Nephron progenitor cell (in vitro differentiated cells): ENCODE measurements at regions not wholly inside any gene's neighbourhood (a gene's known extent, or its start where the extent isn't known, plus 50 kb on each side); places are given as distances from the start of the nearest gene placed in this dataset.

Experiments
- DNase-seq: peaks from one replicate; pipeline ENCODE4 v3.0.0; 2021
- H3K27ac Mint-ChIP-seq: 2 replicates; pipeline ENCODE4 v1.8.0; 2021; ENCODE audit warnings: mild to moderate bottlenecking, moderate library complexity, mixed read lengths
- H3K27me3 Mint-ChIP-seq: 2 replicates; pipeline ENCODE4 v1.8.0; 2021; ENCODE audit warnings: mild to moderate bottlenecking, low read depth, mixed read lengths; ENCODE audit not compliant: poor library complexity
- H3K36me3 Mint-ChIP-seq: 2 replicates; pipeline ENCODE4 v1.8.0; 2021; ENCODE audit warnings: low read depth, mixed read lengths
- H3K4me1 Mint-ChIP-seq: 2 replicates; pipeline ENCODE4 v1.8.0; 2021; ENCODE audit warnings: mixed read lengths
- H3K4me3 Mint-ChIP-seq: 2 replicates; pipeline ENCODE4 v1.8.0; 2021; ENCODE audit warnings: mild to moderate bottlenecking, moderate library complexity, mixed read lengths
- H3K9me3 Mint-ChIP-seq: 2 replicates; pipeline ENCODE4 v1.8.0; 2021; ENCODE audit warnings: mild to moderate bottlenecking, moderate library complexity, mixed read lengths
- CTCF ChIP-seq: fragments of 200-600 bp; sonication (generic); IDR thresholded peaks from 2 replicates; pipeline ENCODE4 v1.5.0; 2021; ENCODE audit warnings: antibody characterized with exemption

- no peak overlapping the region for H3K4me3 Mint-ChIP-seq
- no peak overlapping the region for H3K27ac Mint-ChIP-seq
- no peak for DNase-seq
- peaks cover 23% of the 10 kb centered on the region for H3K9me3 Mint-ChIP-seq
- peaks cover 6% of the 10 kb centered on the region for H3K36me3 Mint-ChIP-seq
- no peak for TF ChIP-seq CTCF
- H3K27me3 Mint-ChIP-seq, result peaks cover 18% of the 10 kb centered on the region
- no peaks in the 10 kb centered on the region for H3K4me1 Mint-ChIP-seq
Measured at GRCh38 chr1:229972600-229973296, 94.3 kb upstream of the GALNT2 start.

- Mint-ChIP-seq H3K27ac (no peak overlapping the region), H3K27me3 (peaks cover 13% of the 10 kb centered on the region)
- TF ChIP-seq CTCF, result no peak
Measured at GRCh38 chr1:229973297-229973612, 93.8 kb upstream of the GALNT2 start.

GRCh38 chr1:229975047-229975446 lies 92.0 kb upstream of the GALNT2 start:
- H3K27ac Mint-ChIP-seq, result no peak overlapping the region
- DNase-seq, result no peak
- H3K9me3 Mint-ChIP-seq, result peaks cover 23% of the 10 kb centered on the region
- H3K36me3 Mint-ChIP-seq, result peaks cover 6% of the 10 kb centered on the region
- no peak for TF ChIP-seq CTCF
- H3K27me3 Mint-ChIP-seq, result peaks cover 13% of the 10 kb centered on the region
- no peaks in the 10 kb centered on the region for H3K4me1 Mint-ChIP-seq
- no peak overlapping the region for H3K4me3 Mint-ChIP-seq

More at GRCh38 chr1:229973297-229973612, 93.8 kb upstream of the GALNT2 start:
- H3K36me3 Mint-ChIP-seq, result peaks cover 6% of the 10 kb centered on the region
- peaks cover 23% of the 10 kb centered on the region for H3K9me3 Mint-ChIP-seq
- H3K4me1 Mint-ChIP-seq, result no peaks in the 10 kb centered on the region
- no peak for DNase-seq
- no peak overlapping the region for H3K4me3 Mint-ChIP-seq

GRCh38 chr1:229980009-229980408 lies 87.0 kb upstream of the GALNT2 start:
- DNase-seq, result no peak
- Mint-ChIP-seq H3K4me1 (peaks cover 4% of the 10 kb centered on the region), H3K36me3 (peaks cover 6% of the 10 kb centered on the region), H3K4me3 (no peak overlapping the region), H3K9me3 (peaks cover 22% of the 10 kb centered on the region), H3K27me3 (peaks cover 13% of the 10 kb centered on the region), H3K27ac (no peak overlapping the region)
- TF ChIP-seq CTCF, result no peak

- DNase-seq, result no peak
- no peak overlapping the region for H3K4me3 Mint-ChIP-seq
- H3K4me1 Mint-ChIP-seq, result peaks cover 4% of the 10 kb centered on the region
- H3K36me3 Mint-ChIP-seq, result no peaks in the 10 kb centered on the region
- peaks cover 8% of the 10 kb centered on the region for H3K9me3 Mint-ChIP-seq
- peaks cover 4% of the 10 kb centered on the region for H3K27me3 Mint-ChIP-seq
- no peak for TF ChIP-seq CTCF
- H3K27ac Mint-ChIP-seq, result no peak overlapping the region
Measured at GRCh38 chr1:229981736-229982135, 85.3 kb upstream of the GALNT2 start.

GRCh38 chr1:229984310-229984991 lies 82.6 kb upstream of the GALNT2 start:
- no peaks in the 10 kb centered on the region for H3K27me3 Mint-ChIP-seq

More at GRCh38 chr1:229984310-229984991, 82.6 kb upstream of the GALNT2 start:
- no peak overlapping the region for H3K27ac Mint-ChIP-seq
- H3K4me3 Mint-ChIP-seq, result no peak overlapping the region
- no peaks in the 10 kb centered on the region for H3K36me3 Mint-ChIP-seq
- H3K9me3 Mint-ChIP-seq, result no peaks in the 10 kb centered on the region
- DNase-seq, result no peak
- H3K4me1 Mint-ChIP-seq, result peaks cover 4% of the 10 kb centered on the region
- no peak for TF ChIP-seq CTCF
